DMS 273 (cell line): ENCODE measurements at regions not wholly inside any gene's neighbourhood (a gene's known extent, or its start where the extent isn't known, plus 50 kb on each side); places are given as distances from the start of the nearest gene placed in this dataset.
"Not testable (repeated sequence)": the region's sequence is repeated elsewhere in the genome, so short reads cannot be mapped to it uniquely, and the experiment has no call there.

ENCODE experiments used
- DNase-seq: peaks from one replicate; lab custom pipeline; 2025; ENCODE audit not compliant: unreplicated experiment; lab: John Stamatoyannopoulos, UW

DNA sequence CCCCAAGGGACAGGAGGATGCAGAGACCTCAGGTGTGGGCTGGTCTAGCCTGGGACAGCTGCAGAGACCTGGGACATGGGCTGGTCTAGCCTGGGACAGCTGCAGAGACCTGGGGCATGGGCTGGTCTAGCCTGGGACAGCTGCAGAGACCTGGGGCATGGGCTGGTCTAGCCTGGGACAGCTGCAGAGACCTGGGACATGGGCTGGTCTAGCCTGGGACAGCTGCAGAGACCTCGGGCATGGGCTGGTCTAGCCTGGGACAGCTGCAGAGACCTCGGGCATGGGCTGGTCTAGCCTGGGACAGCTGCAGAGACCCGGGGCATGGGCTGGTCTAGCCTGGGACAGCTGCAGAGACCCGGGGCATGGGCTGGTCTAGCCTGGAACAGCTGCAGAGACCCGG lies 310.8 kb downstream of the TEX29 start:
- not testable (repeated sequence) for DNase-seq

DNA sequence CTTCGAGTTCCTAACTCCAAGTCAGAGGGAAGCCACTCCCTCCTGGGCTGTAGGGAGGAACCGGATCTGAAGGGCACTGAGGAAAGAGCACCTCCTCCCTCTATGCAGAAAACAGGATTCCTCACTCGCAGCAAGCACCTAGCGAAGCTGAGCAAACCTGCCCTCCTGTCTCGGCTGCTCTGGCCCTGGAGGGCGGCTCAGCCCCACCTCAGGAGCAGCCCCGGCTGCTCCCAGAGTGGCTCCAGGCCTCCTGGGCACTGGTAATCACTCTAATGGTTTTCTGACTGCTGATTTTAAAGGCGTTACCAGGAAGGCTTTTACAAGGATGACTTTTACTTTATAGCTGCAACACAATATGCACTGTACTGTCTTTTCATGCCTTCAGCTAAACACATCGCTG lies 312.5 kb downstream of the TEX29 start:
- no peak for DNase-seq

DNA sequence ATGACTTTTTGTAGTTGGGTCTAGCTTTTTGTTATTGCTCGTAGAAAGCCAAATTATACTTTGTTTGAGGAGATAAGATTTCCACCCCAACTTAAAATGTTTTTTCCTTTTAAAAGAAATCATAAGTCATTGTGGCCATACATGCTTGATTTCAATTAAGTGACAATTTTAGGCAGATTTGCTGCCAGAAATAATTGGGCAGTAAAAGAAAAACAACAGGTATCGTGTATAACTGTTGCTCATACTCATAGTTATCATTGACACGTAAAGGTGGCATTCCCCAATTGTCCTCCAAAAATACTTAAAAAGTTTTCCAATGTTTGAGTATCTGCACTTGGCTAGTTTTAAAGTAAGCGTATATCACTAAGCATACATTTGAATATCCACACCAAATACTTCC lies 313.0 kb downstream of the TEX29 start:
- no peak for DNase-seq

DNA sequence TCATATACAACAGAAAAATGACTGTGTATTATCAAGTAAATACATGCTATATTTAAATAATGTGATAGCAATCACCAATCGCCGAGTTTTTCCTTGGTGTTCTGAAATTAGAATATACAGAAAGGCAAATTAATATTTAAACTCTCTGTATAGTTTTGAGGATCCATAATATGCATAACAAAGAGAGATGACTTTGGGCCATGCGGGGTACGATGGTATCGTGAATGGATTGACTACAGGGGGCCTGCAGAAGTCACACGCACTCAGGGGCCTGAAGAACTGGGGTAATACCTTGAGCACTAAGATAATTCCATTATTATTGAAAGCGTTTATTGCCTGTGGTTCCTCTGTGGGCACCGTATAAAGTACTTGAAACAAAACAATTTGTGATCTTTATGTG lies 314.0 kb downstream of the TEX29 start:
- no peak for DNase-seq

DNA sequence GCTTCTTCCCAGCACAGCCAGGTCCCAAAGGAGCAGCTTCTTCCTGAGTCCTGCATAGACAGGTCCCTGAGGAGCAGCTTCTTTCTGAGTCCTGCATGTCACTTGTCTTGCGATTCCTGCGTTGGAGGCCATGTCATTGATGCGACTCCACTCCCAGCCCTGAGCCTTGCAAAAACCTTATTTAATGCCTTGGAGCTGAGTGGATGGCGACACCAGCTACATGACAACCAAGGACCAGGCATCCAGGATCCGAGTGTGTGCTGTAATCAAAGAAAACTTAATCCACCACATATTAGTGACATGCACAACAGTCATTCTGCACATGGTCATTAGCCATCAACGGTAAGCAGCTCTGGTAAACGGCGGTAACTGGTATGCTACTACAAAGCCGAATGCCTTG lies 315.8 kb downstream of the TEX29 start:
- no peak for DNase-seq

DNA sequence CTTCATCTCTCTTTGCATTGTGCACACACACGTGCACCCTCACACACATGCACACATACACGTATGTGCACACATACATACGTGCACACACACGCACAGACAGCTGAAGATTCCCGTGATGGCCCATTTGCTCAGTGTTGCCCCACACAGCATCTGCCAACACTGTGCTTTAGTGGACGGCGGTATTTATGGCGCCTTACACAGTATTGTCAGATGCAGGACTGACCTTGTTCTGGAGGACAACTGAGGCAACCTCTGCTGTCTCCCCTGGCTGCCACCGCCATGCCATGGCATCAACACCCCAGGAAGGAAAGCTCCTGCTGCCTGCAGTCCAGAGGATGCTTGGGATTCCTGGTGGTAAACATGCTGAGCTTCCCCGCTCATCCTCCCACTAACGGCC lies 316.4 kb downstream of the TEX29 start:
- no peak for DNase-seq

DNA sequence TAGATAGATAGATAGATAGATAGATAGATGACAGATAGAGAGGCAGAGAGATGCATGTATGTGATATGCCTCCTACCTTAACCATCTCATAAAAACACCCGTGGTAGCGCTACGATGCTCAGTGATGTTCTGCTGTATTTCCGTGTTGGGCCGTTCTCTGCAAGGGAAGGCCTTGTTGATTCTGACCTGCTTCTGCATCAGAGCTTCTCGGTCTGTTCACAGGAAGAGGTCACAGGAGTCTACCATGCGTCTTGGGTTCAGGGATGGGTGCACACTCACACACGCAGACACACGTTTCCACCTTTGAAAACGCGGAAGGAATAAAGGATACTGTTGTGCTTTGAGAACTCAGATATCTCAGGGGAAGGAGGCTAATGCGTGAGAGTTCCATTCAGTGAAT lies 316.9 kb downstream of the TEX29 start:
- no peak for DNase-seq

DNA sequence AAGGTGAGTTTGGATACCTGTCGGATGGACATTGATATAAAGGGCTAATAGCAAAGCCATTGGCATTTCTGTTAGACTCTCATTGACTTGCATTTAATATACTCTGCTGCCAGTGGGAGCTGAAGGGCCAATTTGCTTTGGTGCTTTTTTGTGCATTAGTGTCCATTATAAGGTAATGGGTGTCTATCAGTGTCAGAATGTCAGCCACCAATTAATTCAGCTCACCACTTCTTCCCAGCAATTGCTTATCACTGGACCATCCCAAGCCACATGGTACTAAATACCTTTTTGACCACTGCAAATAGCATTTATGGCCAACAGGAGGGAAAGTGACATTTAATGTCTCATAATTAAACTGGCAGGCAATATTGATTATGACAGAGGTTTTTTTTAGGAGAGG lies 317.8 kb downstream of the TEX29 start:
- DNase-seq, result no peak

DNA sequence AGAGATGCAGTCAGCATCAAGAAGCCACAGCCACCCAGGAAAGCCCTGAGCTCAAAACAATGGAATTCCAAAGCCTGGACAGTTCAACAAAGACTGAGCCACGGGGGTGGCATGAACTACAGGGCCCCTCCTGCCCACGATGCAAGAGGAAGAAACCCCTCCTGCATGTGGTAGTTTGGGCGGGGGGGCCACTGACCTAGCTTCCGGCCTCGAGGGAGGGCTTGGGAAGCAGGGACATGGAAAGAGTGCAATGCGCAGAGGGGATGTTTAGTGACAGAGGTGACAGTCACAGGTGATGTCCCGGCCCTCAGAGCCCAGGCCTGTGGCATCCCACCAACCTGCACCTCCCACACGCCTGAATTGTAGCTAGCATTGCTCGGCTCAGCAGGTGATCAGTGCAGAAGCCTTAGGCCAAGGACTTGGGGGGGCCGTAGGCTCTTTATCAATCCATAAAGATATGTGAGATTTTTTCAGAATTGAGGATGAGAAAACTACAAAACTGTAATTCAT lies 318.8 kb downstream of the TEX29 start:
- DNase-seq, result no peak

DNA sequence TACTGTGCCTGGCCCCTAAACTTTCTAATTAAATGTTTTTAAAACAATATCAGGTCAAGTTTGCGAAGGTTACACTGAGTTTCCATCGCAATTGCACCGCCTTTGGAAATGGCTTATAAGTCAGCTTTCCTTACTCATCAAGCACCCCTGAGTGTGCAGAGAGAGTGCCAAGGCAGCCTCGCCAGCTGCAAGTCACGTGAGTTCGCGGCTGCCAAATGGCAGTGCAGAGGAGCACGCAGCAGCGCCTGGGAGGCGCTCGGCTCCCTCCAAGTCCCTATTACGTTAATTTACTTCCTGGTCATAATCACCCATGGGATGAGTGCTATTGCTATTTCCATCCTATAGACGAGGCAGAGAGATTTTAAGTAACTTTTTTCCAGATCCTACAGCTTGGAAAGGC lies 319.6 kb downstream of the TEX29 start:
- DNase-seq, result peak; percentile 42

DNA sequence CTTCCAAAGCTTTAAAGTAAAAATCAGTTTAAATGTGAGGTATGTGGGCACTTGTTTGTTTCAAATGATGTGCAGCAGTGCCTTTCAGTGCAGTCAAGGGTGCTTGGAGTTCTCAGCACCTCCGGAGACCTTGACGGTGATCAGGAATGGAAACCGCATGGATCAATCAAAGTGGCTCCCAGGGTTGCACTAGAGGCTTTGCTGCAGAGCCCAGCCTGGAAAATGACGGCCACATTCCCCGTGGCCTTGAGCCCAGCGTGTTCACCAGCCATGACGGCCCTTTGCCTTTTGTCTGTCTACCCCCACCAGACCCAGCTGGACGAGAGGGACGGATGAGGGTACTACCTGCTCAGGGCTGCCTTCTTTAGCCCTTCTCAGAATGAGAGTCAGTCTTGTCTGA lies 320.0 kb downstream of the TEX29 start:
- no peak for DNase-seq

DNA sequence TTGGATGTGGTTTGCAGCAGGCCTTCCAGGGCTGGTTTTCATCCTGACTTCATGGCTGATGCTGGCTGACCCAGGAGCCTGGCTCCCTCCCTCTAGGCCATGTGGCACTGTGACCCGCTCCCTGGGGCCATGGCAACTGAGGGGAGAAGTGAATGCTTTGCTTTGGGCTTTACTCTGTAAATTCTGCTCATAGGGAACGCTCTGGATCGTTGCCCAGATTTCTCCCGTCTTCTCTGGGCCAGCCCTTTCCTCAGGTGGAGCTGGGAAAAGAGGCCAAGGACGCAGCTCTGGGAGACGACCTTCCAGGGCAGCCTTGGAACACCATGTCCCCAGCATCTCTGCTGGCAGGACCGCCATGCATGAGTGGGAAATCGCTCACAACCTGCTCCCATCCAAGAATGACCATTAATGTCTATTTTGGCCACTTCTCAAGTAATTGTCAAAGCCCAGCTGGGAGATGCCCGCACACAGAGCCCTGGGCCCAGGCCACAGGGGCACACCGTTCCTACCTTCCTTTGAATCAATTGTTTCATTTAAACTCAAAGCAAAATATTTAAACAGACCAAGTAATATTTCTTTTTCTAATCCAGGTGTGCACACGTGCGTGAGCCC lies 321.8 kb downstream of the TEX29 start:
- DNase-seq, result no peak

DNA sequence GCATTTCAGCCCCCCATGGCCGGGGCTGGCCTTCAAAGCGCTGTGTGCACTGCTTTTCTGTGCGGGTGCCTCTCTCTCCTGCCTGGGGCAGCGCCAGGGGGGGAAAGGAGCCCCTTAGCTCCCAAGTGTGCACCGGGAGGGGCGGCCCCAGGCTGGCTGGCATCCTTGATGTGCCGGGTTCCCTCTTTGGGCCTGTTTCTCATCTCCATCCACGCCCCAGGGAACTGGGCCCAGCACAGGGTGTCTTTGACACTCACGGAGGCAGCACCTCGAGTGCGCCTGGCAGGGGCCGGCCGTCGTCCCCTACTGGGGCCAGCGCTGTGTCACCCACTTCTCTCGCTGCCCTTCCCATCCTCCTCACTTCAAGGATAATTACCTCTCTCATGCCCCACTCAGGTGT lies 324.3 kb downstream of the TEX29 start:
- no peak for DNase-seq

DNA sequence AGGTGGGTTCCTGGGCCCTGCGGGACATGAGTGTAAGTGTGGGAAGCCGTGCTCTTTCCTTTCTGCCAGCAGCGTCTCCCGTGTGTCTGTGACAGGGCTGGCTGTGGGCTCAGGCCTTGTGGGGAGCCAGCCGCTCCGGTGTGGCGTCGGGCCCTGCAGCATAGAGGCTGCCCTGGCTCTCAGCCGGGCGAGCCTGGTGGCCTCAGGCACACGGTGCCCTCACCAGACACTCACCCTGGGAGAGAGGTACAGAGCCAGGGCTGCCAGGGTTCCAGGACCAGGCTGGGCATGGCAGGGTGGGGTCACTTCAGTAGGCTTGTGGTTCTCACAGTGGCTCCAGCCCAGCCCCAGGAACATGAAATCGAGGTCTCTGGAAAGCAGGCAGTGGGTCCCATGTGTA lies 324.8 kb downstream of the TEX29 start:
- no peak for DNase-seq

DNA sequence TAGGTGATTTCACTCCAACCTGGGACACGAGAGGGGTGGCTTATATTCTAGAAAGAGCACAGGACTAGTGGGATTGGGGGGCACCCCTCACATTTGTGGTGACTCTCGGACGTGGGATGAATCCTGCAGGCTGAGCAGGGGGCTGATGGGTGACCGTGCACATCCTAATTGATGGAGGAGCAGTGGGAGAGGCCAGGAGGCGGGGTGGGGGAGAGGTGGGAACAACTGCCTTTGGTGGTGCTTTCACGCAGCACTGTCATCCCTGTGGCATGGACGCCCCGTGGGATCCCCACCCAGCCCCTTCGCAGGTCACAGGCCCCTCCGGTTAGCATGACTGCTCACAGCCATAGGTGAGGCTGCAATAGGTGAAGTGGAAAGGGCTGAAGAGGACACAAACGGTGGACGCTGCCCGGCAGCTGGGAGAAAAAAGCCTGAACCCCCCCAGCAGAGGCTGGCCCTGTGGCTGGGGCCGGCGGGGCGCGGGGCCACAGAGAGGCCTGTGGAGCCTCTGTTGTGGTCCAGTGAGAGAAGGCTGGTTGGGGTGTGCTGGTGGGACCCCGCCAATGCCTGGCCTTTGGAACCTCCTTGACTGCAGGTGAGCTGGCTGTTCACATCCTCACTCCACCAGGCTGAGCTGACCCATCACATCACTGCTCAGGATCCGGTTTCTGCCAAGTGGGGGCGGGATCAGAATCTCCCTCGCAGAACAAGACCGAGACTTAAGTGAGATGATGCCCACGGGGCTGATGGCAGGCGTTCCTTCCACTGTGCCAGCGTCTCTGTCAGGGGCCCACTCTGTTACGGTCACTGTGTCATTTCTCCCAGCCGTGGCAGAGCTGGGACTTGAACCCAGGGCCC lies 325.4 kb downstream of the TEX29 start:
- no peak for DNase-seq

DNA sequence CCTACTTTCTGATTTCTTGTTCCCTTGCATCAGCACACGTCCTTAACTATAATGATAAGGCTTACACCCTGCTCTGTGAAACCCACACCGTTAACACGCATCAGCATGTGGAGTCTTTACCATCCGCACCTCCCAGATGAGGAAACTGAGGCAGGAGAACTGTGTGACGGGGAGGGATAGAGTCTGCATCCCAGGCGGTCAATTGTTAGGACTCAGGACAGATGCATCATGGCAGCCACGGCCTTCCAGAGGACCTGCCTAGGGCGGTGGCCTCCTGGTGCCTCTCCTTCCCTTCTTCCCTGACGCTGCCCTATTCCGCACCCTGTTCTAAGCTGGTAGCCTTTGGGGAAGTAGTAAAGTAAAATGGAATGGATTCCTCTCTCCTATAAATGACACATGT lies 326.0 kb downstream of the TEX29 start:
- DNase-seq, result no peak

DNA sequence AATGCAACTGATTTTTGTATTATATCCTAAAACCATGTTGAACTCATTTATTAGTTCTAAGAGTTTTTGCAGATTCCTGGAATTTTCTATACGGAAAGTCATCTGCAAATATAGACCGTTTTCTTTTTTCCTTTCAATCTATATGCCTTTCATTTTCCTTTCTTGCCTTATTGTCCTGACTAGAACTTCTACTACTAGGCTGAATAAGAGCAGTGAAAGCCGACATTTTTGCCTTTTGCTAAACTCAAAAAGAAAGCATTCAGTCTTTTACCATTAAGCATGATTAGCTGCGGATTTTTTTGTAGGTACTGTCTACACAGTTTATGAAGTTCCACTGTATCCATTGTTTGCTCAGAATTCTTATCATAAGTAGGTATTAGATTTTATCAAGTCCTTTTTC lies 328.4 kb downstream of the TEX29 start:
- DNase-seq, result no peak

DNA sequence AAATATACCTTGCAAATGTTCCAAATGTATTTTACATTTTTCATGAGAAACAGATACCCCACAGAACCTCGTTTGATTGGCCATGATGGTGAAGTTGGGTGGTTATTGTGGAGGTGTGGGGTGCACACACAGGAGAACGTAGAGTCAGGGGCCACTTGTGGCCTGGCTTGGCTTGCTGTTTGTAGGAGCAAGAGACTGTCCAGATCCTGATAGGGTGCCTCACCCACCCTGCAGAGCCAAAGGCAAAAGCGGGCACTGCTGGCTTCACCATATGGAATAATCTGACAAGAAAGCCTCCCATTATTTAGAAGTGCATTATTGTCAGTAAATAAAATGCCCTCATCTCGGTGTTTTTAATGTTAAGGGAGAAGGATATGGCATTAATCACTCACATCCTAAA lies 330.2 kb downstream of the TEX29 start:
- DNase-seq, result no peak

DNA sequence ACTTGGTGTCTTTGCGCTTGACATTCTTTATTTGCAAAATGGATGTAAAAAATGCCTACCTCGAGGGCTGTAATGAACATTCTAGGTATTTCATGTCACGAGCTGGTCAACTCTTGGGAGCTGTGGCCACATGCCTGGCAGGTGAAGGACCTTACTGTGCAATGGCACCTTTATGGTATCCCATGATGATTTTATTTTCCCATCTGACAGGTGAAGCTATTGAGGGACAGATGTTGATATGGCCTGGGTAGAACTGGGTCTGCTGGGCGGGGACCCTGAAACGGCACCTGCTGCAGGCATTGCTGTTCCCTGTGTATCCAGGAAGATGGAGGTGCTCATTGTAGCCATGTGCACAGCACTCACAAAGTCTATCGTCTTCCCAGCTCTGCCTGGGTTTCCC lies 332.2 kb downstream of the TEX29 start:
- DNase-seq, result no peak

DNA sequence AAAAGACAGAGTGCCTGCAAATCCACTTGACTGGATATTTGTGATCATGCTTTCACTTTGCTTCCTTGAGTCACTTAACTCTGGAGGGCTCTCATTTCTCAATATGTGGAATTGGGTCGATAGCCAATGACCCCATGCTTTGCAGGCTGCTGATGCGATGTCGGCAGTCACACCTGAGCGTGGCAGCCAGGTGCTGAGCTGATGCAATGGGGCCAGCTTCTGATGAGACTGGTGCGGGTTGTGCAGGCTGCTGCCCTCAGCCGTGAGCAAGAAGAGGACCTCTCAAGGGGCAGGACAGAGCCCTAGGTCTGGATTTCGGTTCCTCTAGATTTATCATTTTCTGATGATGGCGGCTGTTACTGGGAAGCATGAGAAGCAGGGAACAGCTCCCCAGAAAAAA lies 334.1 kb downstream of the TEX29 start:
- no peak for DNase-seq

DNA sequence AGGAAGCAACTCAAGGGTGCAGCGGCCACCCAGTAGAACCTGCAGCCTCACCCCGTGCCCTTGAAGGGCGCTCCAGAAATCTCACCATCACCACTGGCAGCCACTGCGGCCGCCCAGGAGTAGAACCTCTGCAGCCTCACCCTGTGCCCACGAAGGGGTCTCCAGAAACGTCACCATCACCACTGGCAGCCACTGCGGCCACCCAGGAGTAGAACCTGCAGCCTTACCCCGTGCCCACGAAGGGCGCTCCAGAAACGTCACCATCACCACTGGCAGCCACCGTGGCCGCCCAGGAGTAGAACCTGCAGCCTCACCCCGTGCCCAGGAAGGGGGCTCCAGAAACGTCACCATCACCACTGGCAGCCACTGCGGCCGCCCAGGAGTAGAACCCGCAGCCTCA lies 336.0 kb downstream of the TEX29 start:
- no peak for DNase-seq

DNA sequence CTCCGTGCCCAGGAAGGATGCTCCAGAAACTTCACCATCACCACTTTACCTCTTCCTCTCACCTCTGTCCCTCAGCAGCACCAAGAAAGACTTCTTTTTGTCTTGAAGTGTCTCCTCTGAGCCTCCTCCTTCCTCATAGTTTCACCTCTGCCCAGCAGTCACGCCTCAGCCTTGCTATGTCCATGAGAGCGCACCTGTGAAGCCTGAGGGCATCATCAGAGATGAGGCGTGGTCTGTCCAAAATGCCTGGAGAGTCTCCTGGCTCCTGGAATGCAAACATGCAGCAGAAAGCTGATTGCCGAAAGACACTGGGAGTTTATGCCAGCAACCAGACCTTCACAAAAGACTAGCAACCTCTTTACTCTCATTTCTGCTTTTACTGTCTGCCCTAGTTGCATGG lies 336.6 kb downstream of the TEX29 start:
- DNase-seq, result no peak
